Epithelial cell of esophagus (primary cell): ENCODE measurements at regions not wholly inside any gene's neighbourhood (a gene's known extent, or its start where the extent isn't known, plus 50 kb on each side); places are given as distances from the start of the nearest gene placed in this dataset.

Experiments used
- DNase-seq: peaks from one replicate; pipeline ENCODE4 v3.0.0; 2010; ENCODE audit warnings: low read depth
- H3K4me3 ChIP-seq: 2 replicates; pipeline ENCODE4 v1.5.1; 2011; ENCODE audit warnings: mild to moderate bottlenecking, low read length, control low read depth
- TF ChIP-seq, protein P1 (sequence below): IDR thresholded peaks from 2 replicates; pipeline ENCODE4 v1.5.1; 2011; ENCODE audit warnings: low read depth, mild to moderate bottlenecking, low read length, control low read depth, inconsistent platforms; ENCODE audit not compliant: insufficient read depth; ENCODE audit errors: missing control alignments

DNA sequence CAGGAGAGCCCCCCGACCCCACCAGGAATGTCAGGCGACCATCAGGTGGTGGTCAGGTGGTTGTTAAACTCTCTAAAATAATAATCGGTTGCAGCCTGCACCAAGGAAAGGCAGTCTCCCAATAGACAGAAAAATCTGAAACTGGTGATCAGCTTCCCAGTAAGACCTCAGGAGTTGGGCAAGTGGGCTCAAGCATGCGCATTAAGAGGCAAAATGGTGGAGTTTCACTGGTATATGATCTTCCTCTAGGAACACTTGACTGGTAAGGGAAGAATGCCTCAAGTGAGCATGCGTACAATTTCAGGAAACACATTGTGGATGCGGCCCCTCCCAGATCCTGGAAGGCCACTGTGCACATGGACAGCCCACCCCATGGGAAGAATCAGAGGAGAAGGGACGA, 619.9 kb downstream of the TYW1 start:
- no peak overlapping the region for H3K4me3 ChIP-seq
- DNase-seq, result no peak
- TF ChIP-seq, protein P1, sequence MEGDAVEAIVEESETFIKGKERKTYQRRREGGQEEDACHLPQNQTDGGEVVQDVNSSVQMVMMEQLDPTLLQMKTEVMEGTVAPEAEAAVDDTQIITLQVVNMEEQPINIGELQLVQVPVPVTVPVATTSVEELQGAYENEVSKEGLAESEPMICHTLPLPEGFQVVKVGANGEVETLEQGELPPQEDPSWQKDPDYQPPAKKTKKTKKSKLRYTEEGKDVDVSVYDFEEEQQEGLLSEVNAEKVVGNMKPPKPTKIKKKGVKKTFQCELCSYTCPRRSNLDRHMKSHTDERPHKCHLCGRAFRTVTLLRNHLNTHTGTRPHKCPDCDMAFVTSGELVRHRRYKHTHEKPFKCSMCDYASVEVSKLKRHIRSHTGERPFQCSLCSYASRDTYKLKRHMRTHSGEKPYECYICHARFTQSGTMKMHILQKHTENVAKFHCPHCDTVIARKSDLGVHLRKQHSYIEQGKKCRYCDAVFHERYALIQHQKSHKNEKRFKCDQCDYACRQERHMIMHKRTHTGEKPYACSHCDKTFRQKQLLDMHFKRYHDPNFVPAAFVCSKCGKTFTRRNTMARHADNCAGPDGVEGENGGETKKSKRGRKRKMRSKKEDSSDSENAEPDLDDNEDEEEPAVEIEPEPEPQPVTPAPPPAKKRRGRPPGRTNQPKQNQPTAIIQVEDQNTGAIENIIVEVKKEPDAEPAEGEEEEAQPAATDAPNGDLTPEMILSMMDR, result no peak

DNA sequence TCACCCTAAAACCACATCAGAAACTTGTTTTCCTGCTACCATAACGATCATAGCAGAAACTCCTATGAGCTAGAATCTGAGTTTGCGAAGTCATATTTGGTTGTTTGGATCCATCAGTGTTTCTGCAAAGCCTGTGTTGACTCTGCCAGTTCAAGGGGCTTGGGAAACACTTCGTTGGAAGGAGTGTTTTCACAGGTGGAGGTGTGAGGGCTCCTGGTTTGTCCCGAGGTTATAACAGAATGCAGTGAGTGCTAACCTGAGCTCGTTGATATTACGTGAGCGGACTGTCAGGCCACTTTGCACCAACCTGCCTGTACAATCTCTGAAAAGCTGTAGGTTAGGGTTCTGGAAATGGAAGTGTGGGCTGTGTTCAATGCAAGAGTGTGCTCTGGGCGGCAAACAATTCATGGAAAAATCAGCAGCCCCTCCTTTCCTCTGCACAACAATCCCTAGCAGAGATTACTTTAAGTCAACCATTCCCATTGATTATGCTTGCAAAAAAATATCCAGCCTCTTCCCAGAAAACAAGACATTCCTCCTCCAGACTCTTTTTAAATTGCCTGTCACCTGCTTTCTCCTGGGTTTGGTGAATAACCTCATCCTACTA, 622.0 kb downstream of the TYW1 start:
- no peak overlapping the region for H3K4me3 ChIP-seq
- TF ChIP-seq, protein P1, result no peak
- no peak for DNase-seq

DNA sequence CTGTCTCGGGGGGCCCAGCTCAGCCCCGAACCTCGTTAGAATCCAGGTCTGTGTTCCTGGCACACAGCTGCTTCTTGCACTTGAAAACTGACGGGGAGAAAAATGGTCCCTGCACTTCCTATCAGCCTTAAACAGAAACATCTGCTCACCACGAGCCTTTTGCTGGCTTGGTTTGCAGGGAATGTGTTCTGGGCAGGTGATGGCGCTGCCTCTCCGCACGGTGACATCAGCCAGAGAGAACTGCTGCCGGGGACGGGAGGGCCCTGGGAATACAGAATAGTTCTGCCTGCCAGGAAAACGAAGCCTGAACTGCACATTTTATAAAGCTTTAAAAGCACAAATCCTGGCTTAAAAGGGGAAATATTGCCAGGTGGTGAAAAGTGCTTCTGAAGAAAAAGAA, 622.5 kb downstream of the TYW1 start:
- no peak for DNase-seq
- H3K4me3 ChIP-seq, result no peak overlapping the region
- TF ChIP-seq, protein P1, result no peak

GRCh38 chr7:67620216-67620933, 623.7 kb downstream of the TYW1 start:
- DNase-seq, result no peak
- TF ChIP-seq, protein P1, result no peak
- H3K4me3 ChIP-seq, result no peak overlapping the region

DNA sequence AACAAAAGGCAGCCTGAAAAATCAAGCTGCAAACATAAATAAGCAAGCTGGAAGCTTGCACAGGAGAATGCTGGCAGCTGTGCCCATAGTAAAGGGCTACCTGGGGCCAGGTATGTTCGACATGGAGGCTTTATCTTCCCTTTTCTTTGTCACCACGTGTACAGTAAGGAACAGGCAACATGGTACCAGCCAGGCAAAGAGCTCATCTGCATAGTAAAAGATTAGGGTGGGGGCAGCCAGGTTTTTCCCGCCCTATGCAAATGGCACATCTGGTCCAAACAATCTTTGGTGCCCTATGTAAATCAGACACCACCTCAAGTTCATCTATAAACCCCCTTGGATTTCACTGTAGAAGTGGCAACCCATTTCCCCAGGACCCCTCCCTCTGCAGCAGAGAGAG, 625.1 kb downstream of the TYW1 start:
- TF ChIP-seq, protein P1, result no peak
- no peak overlapping the region for H3K4me3 ChIP-seq
- no peak for DNase-seq

DNA sequence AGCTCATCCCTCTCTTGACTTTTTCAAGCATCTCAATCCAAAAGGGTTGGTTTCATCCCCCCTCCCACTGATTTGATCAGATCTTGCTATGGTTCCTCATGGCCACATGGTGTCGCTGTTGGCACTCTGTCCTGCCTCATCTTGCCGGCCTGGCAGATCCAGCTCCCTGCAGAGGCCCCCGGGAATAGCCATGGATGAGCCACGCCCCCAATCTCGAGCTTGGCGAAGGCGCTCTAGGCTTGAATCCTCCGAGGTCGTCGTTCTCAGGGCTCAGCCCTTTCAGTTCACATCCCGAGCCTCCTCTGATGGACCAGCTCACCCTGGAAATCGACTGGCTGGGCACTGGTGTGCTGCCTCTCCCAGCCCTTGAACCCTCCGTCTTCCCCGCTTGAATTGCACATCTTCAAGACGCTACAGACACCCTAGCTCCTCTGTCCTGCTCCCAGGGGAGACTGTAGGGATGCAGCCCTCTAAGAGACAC, 628.7 kb downstream of the TYW1 start:
- TF ChIP-seq, protein P1, result peak; percentile 42
- peak; percentile 11 for DNase-seq
- H3K4me3 ChIP-seq, result no peak overlapping the region
